MM.1S (cell line): ENCODE measurements at regions not wholly inside any gene's neighbourhood (a gene's known extent, or its start where the extent isn't known, plus 50 kb on each side); places are given as distances from the start of the nearest gene placed in this dataset.

Source experiments
- DNase-seq: peaks from one replicate; pipeline ENCODE4 v3.0.0-alpha.2; 2015
- H2AFZ ChIP-seq: fragments of 300-600 bp; sonication (generic); 2 replicates; pipeline ENCODE4 v1.6.0; 2016; ENCODE audit warnings: antibody characterized with exemption, low read length
- H3F3A ChIP-seq: fragments of 300-600 bp; sonication (generic); 2 replicates; pipeline ENCODE4 v1.6.1; 2016; ENCODE audit warnings: mild to moderate bottlenecking, antibody characterized with exemption, low read length, moderate library complexity, mixed read lengths; ENCODE audit not compliant: insufficient read depth
- H3K27ac ChIP-seq: fragments of 300-600 bp; sonication (generic); 2 replicates; pipeline ENCODE4 v1.5.1; 2016; ENCODE audit warnings: mild to moderate bottlenecking, low read length
- H3K27me3 ChIP-seq: fragments of 300-600 bp; sonication (generic); replicated peaks from 2 replicates; pipeline ENCODE4 v1.6.0; 2016; ENCODE audit warnings: low read length; ENCODE audit not compliant: insufficient read depth
- H3K36me3 ChIP-seq: fragments of 300-600 bp; sonication (generic); replicated peaks from 2 replicates; pipeline ENCODE4 v1.6.1; 2016; ENCODE audit warnings: mild to moderate bottlenecking, low read length, mixed read lengths; ENCODE audit not compliant: insufficient read depth
- H3K4me1 ChIP-seq: fragments of 300-600 bp; sonication (generic); 2 replicates; pipeline ENCODE4 v1.6.1; 2016; ENCODE audit warnings: low read length, mixed read lengths
- H3K4me2 ChIP-seq: fragments of 300-600 bp; sonication (generic); 2 replicates; pipeline ENCODE4 v1.6.0; 2016; ENCODE audit warnings: low read depth, low read length
- H3K4me3 ChIP-seq: fragments of 300-600 bp; sonication (generic); 2 replicates; pipeline ENCODE4 v1.5.1; 2016; ENCODE audit warnings: low read length, mixed read lengths
- H3K79me2 ChIP-seq: fragments of 300-600 bp; sonication (generic); 2 replicates; pipeline ENCODE4 v1.6.1; 2016; ENCODE audit warnings: mixed run types, low read length, mixed read lengths
- H3K9ac ChIP-seq: fragments of 300-600 bp; sonication (generic); 2 replicates; pipeline ENCODE4 v1.6.1; 2016; ENCODE audit warnings: low read length, mixed read lengths
- H3K9me2 ChIP-seq: fragments of 300-600 bp; sonication (generic); replicated peaks from 2 replicates; pipeline ENCODE4 v1.6.1; 2016; ENCODE audit warnings: mild to moderate bottlenecking, low read length, mixed read lengths; ENCODE audit not compliant: insufficient read depth
- H3K9me3 ChIP-seq: fragments of 300-600 bp; sonication (generic); replicated peaks from 2 replicates; pipeline ENCODE4 v1.6.1; 2016; ENCODE audit warnings: mild to moderate bottlenecking, low read length, mixed read lengths; ENCODE audit not compliant: insufficient read depth
- H4K20me1 ChIP-seq: fragments of 300-600 bp; sonication (generic); 2 replicates; pipeline ENCODE4 v1.6.1; 2016; ENCODE audit warnings: mild to moderate bottlenecking, low read length, moderate library complexity, mixed read lengths; ENCODE audit not compliant: insufficient read depth
- CTCF ChIP-seq: fragments of 300-600 bp; sonication (generic); IDR thresholded peaks from 2 replicates; pipeline ENCODE4 v1.5.1; 2016; ENCODE audit warnings: antibody characterized with exemption, low read length, mixed read lengths
- EZH2 ChIP-seq: fragments of 300-600 bp; sonication (generic); optimal IDR thresholded peaks from 2 replicates; pipeline ENCODE3; 2017; ENCODE audit warnings: low read depth, mild to moderate bottlenecking, antibody characterized with exemption, low read length, mixed read lengths
- EZH2phosphoT487 ChIP-seq: fragments of 300-600 bp; sonication (generic); IDR thresholded peaks from 2 replicates; pipeline ENCODE4 v1.6.1; 2018; ENCODE audit warnings: antibody characterized with exemption, low read length

- Histone ChIP-seq H3F3A (no peaks in the 10 kb centered on the region), H3K4me1 (no peaks in the 10 kb centered on the region), H3K9me2 (no peaks in the 10 kb centered on the region), H3K9ac (no peak overlapping the region), H3K4me3 (no peak overlapping the region), H2AFZ (no peak overlapping the region), H3K79me2 (no peaks in the 10 kb centered on the region), H3K27me3 (no peaks in the 10 kb centered on the region), H3K36me3 (no peaks in the 10 kb centered on the region), H3K9me3 (no peaks in the 10 kb centered on the region), H3K4me2 (no peak overlapping the region), H4K20me1 (no peaks in the 10 kb centered on the region), H3K27ac (no peak overlapping the region)
- no peak for DNase-seq
- no peak for TF ChIP-seq EZH2phosphoT487
- TF ChIP-seq EZH2, result no peak
- no peak for TF ChIP-seq CTCF
Measured at GRCh38 chr4:10879411-10880110, 195.0 kb upstream of the CLNK start.

GRCh38 chr4:10878861-10879260 is 194.3 kb upstream of the CLNK start:
- no peaks in the 10 kb centered on the region for H3K27me3 ChIP-seq
- H3K9me3 ChIP-seq, result no peaks in the 10 kb centered on the region
- H3K4me1 ChIP-seq, result no peaks in the 10 kb centered on the region
- no peaks in the 10 kb centered on the region for H3K36me3 ChIP-seq
- no peak overlapping the region for H2AFZ ChIP-seq
- no peak overlapping the region for H3K9ac ChIP-seq
- H3K4me2 ChIP-seq, result no peak overlapping the region
- TF ChIP-seq EZH2 (no peak), EZH2phosphoT487 (no peak), CTCF (no peak)
- no peaks in the 10 kb centered on the region for H3K9me2 ChIP-seq
- no peaks in the 10 kb centered on the region for H3K79me2 ChIP-seq
- no peak overlapping the region for H3K4me3 ChIP-seq
- no peak for DNase-seq
- H3F3A ChIP-seq, result no peaks in the 10 kb centered on the region
- no peaks in the 10 kb centered on the region for H4K20me1 ChIP-seq
- H3K27ac ChIP-seq, result no peak overlapping the region

GRCh38 chr4:10877076-10877475 is 192.5 kb upstream of the CLNK start:
- no peak overlapping the region for H3K27ac ChIP-seq
- H2AFZ ChIP-seq, result no peak overlapping the region
- DNase-seq, result no peak
- no peaks in the 10 kb centered on the region for H4K20me1 ChIP-seq
- H3K27me3 ChIP-seq, result no peaks in the 10 kb centered on the region
- no peaks in the 10 kb centered on the region for H3K9me2 ChIP-seq
- no peak overlapping the region for H3K9ac ChIP-seq
- H3F3A ChIP-seq, result no peaks in the 10 kb centered on the region
- no peaks in the 10 kb centered on the region for H3K4me1 ChIP-seq
- H3K9me3 ChIP-seq, result no peaks in the 10 kb centered on the region
- no peak for TF ChIP-seq EZH2phosphoT487
- TF ChIP-seq CTCF, result no peak
- TF ChIP-seq EZH2, result no peak
- no peaks in the 10 kb centered on the region for H3K36me3 ChIP-seq
- no peak overlapping the region for H3K4me3 ChIP-seq
- H3K79me2 ChIP-seq, result no peaks in the 10 kb centered on the region
- H3K4me2 ChIP-seq, result no peak overlapping the region
